Lung (tissue), 11 donors: ENCODE measurements at regions not wholly inside any gene's neighbourhood (a gene's known extent, or its start where the extent isn't known, plus 50 kb on each side); places are given as distances from the start of the nearest gene placed in this dataset.

Experiments
- ATAC-seq: fragments of 200-7000 bp; cut with Tn5 transposase; one replicate; pipeline ENCODE4 v1.9.1; 2020; ENCODE audit warnings: moderate number of reproducible peaks; ENCODE audit not compliant: insufficient read depth, low FRiP score
- DNase-seq, 3 donors: peaks; one replicate each; pipeline ENCODE4 v3.0.0-alpha.2; 2013 to 2017
- H3K27ac ChIP-seq, 2 donors: one replicate each; pipeline ENCODE4 v1.5.1; 2013; ENCODE audit warnings: mild to moderate bottlenecking in 2 of 2, moderate library complexity in 2 of 2, control low read depth in 1 of 2, inconsistent platforms in 1 of 2, low read depth in 1 of 2, low read length in 1 of 2
- H3K27me3 ChIP-seq, 3 donors: one replicate each; pipeline ENCODE4 v1.5.1; 2013; ENCODE audit warnings: low read length in 2 of 3; ENCODE audit not compliant: control insufficient read depth in 3 of 3, insufficient read depth in 3 of 3
- H3K36me3 ChIP-seq, 4 donors: one replicate each; pipeline ENCODE4 v1.5.1; 2013; ENCODE audit warnings: low read length in 4 of 4, mild to moderate bottlenecking in 1 of 4, moderate library complexity in 1 of 4; ENCODE audit not compliant: control insufficient read depth in 4 of 4, insufficient read depth in 4 of 4
- H3K4me1 ChIP-seq, 5 donors: one replicate each; pipeline ENCODE4 v1.5.1; 2013; ENCODE audit warnings: low read length in 5 of 5, mild to moderate bottlenecking in 2 of 5, moderate library complexity in 1 of 5; ENCODE audit not compliant: control insufficient read depth in 5 of 5, insufficient read depth in 5 of 5
- H3K4me3 ChIP-seq: one replicate; pipeline ENCODE4 v1.5.1; 2013; ENCODE audit warnings: mild to moderate bottlenecking, control low read depth, moderate library complexity
- H3K9ac ChIP-seq, 2 donors: one replicate each; pipeline ENCODE4 v1.5.1; 2013; ENCODE audit warnings: low read length in 2 of 2, control low read depth in 1 of 2; ENCODE audit not compliant: insufficient read depth in 1 of 2
- H3K9me3 ChIP-seq, 4 donors: one replicate each; pipeline ENCODE4 v1.5.1; 2013; ENCODE audit warnings: low read length in 3 of 4, mild to moderate bottlenecking in 1 of 4, moderate library complexity in 1 of 4; ENCODE audit not compliant: control insufficient read depth in 4 of 4, insufficient read depth in 3 of 4
- CTCF ChIP-seq: IDR thresholded peaks from 2 replicates; pipeline ENCODE4 v1.5.1; 2012; ENCODE audit warnings: mild to moderate bottlenecking; ENCODE audit errors: control extremely low read depth, extremely low read depth
- WGBS, 2 donors: extraction: QIAGEN DNeasy Blood & Tissue Kit; methylation state at CpG; one replicate each; pipeline ENCODE4 v1.1.7; 2013; 5-methylcytosine and 5-hydroxymethylcytosine counted together
- donor health status: control.
- donor health status: control.
- donor health status: Bipolar disorder and iron deficiency.
- donor health status: healthy.
- donor health status: DM: yes; HTN: yes; CAD: no.

DNA sequence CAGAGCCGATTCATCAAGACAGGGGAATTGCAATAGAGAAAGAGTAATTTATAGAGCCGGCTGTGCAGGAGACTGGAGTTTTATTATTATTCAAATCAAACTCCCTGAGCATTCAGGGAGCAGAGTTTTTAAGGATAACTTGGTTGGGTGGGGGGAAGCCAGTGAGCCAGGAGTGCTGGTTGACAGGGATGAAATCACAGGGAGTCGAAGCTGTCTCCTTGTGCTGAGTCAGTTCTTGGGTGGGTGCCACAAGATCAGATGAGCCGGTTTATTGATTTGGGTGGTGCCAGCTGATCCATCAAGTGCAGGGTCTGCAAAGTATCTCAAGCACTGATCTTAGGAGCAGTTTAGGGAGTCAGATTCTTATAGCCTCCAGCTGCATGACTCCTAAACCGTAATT is 95.4 kb upstream of the CCDC80 start:
- Histone ChIP-seq H3K27me3 (no peaks in the 10 kb centered on the region), H3K9me3 (no peaks in the 10 kb centered on the region), H3K9ac (no peak overlapping the region), H3K36me3 (no peaks in the 10 kb centered on the region), H3K27ac (no peak overlapping the region), H3K4me1 (no peaks in the 10 kb centered on the region), H3K4me3 (no peak overlapping the region)
- DNase-seq (no peak), ATAC-seq (no peak)
- no peak for TF ChIP-seq CTCF
- WGBS, 2 donors: 83 to 94% methylated on average over 5 of the region's 5 CpGs

- Histone ChIP-seq H3K27me3 (no peaks in the 10 kb centered on the region), H3K4me1 (no peaks in the 10 kb centered on the region), H3K27ac (no peak overlapping the region), H3K4me3 (no peak overlapping the region), H3K9me3 (no peaks in the 10 kb centered on the region), H3K36me3 (no peaks in the 10 kb centered on the region), H3K9ac (no peak overlapping the region)
- no peak for TF ChIP-seq CTCF
- WGBS, 2 donors: 80 to 84% methylated on average over 3 of the region's 3 CpGs
- no peak for DNase-seq
- no peak for ATAC-seq
Measured at GRCh38 chr3:112735926-112736325, 95.0 kb upstream of the CCDC80 start.

DNA sequence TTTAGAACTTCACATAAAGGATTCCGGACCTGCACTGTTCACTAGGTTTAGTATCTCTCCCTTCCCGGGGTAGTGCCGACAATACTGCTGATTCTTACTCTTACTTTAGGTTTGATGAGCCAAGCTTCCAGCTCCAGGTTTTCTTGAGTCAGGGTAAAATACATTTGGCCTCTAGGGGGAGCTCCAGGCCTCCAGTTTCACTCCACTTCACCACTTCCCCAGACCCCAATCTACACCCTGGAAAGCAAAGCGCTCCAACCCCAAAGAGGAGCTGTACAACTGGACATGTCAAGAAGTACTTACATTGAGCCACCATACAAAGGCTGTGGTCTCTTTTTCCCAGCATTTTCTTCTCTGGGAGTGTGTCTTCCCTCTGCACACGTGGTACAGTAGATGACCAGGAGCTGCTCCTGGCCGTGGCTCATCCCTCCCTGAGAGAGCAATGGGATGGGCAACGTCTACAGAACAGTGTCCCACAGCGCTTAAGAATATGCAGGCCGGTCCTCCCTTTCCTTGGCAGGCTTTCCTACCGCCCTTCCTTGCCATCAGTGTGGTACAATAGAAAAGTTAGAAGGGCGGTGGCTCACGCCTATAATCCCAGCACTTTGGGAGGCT is 93.9 kb upstream of the CCDC80 start:
- Histone ChIP-seq H3K27me3 (no peaks in the 10 kb centered on the region), H3K27ac (no peak overlapping the region), H3K4me1 (no peaks in the 10 kb centered on the region), H3K9ac (no peak overlapping the region), H3K36me3 (no peaks in the 10 kb centered on the region), H3K4me3 (no peak overlapping the region), H3K9me3 (no peaks in the 10 kb centered on the region)
- DNase-seq (peak; percentile 48 to 70 (median 52)), ATAC-seq (peak; percentile 69)
- TF ChIP-seq CTCF: peak; percentile 34
- WGBS, 2 donors: 62 to 68% methylated on average over 12 of the region's 12 CpGs

DNA sequence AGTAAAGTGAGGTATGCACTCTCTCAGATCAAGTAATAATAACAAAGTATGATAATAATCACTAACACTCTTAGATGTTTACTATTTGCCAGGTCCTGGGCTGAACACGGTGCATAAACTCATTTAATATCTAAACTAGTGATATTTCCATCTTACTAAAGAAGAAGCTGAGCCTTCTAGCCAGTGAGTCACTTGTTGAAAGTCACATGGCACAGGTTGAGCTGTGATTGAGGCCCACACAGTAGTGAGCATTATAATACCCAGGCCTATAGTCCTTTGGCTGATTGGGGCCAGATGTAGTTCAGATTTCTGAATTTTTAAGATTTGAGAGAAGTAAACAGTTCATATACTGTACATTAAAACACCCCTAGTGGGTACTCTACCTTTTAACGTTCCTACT is 93.2 kb upstream of the CCDC80 start:
- no peak for ATAC-seq
- Histone ChIP-seq H3K36me3 (no peaks in the 10 kb centered on the region), H3K9me3 (no peaks in the 10 kb centered on the region), H3K27ac (no peak overlapping the region), H3K4me1 (no peaks in the 10 kb centered on the region), H3K4me3 (no peak overlapping the region), H3K27me3 (no peaks in the 10 kb centered on the region), H3K9ac (no peak overlapping the region)
- TF ChIP-seq CTCF: no peak
- WGBS, 2 donors: 68 to 82% methylated on average over 2 of the region's 2 CpGs
- DNase-seq: no peak
